Loucy (cell line): ENCODE measurements at regions not wholly inside any gene's neighbourhood (a gene's known extent, or its start where the extent isn't known, plus 50 kb on each side); places are given as distances from the start of the nearest gene placed in this dataset.

Source experiments
- CTCF ChIP-seq: fragments of 200-600 bp; sonication (generic); conservative IDR thresholded peaks from 2 replicates; pipeline ENCODE4 v1.5.1; 2014; ENCODE audit warnings: mild to moderate bottlenecking, antibody characterized with exemption, low read length
- EZH2phosphoT487 ChIP-seq: fragments of 200-600 bp; IDR thresholded peaks from 2 replicates; pipeline ENCODE4 v1.6.1; 2018; ENCODE audit warnings: antibody characterized with exemption, mild to moderate bottlenecking, moderate library complexity, borderline replicate concordance

- TF ChIP-seq CTCF = no peak
- no peak for TF ChIP-seq EZH2phosphoT487
These were observed 416.6 kb upstream of the SMIM21 start for GRCh38 chr18:75844146-75844545.
